H9 (cell line): ENCODE measurements at regions not wholly inside any gene's neighbourhood (a gene's known extent, or its start where the extent isn't known, plus 50 kb on each side); places are given as distances from the start of the nearest gene placed in this dataset.

ENCODE experiments used
- DNase-seq: peaks from one replicate; pipeline ENCODE4 v3.0.0-alpha.2; 2017
- H2AFZ ChIP-seq: one replicate; pipeline ENCODE4 v1.6.1; 2013; ENCODE audit warnings: mild to moderate bottlenecking, low read length, control low read depth, moderate library complexity
- H2AK5ac ChIP-seq: 2 replicates; pipeline ENCODE4 v1.6.1; 2013; ENCODE audit warnings: low read length, control low read depth, mixed read lengths; ENCODE audit not compliant: insufficient read length
- H2BK120ac ChIP-seq: one replicate; pipeline ENCODE4 v1.6.1; 2013; ENCODE audit warnings: low read depth, mild to moderate bottlenecking, low read length, control low read depth, inconsistent platforms; ENCODE audit not compliant: poor library complexity, severe bottlenecking
- H2BK12ac ChIP-seq: 2 replicates; pipeline ENCODE4 v1.6.1; 2013; ENCODE audit warnings: low read length, control low read depth, mixed read lengths, low read depth; ENCODE audit not compliant: insufficient read length
- H2BK15ac ChIP-seq: 2 replicates; pipeline ENCODE4 v1.6.1; 2013; ENCODE audit warnings: low read depth, low read length, control low read depth
- H2BK20ac ChIP-seq: one replicate; pipeline ENCODE4 v1.6.1; 2013; ENCODE audit warnings: low read depth, mild to moderate bottlenecking, low read length, control low read depth, inconsistent platforms; ENCODE audit not compliant: poor library complexity, severe bottlenecking
- H2BK5ac ChIP-seq: 2 replicates; pipeline ENCODE4 v1.6.1; 2013; ENCODE audit warnings: low read length, control low read depth, mixed read lengths; ENCODE audit not compliant: insufficient read length
- H3K14ac ChIP-seq: 2 replicates; pipeline ENCODE4 v1.6.1; 2013; ENCODE audit warnings: low read length, control low read depth; ENCODE audit not compliant: insufficient read depth
- H3K18ac ChIP-seq: 2 replicates; pipeline ENCODE4 v1.6.1; 2013; ENCODE audit warnings: low read depth, mild to moderate bottlenecking, mixed read lengths, low read length, control low read depth; ENCODE audit not compliant: insufficient read length
- H3K23ac ChIP-seq: 2 replicates; pipeline ENCODE4 v1.6.1; 2013; ENCODE audit warnings: low read length, control low read depth, mixed read lengths, low read depth; ENCODE audit not compliant: insufficient read length
- H3K23me2 ChIP-seq: 2 replicates; pipeline ENCODE4 v1.6.1; 2013; ENCODE audit warnings: low read depth, mild to moderate bottlenecking, mixed read lengths, low read length, control low read depth; ENCODE audit not compliant: insufficient read length, poor library complexity, severe bottlenecking
- H3K27ac ChIP-seq: 2 replicates; pipeline ENCODE4 v1.5.1; 2013; ENCODE audit warnings: low read length, control low read depth, mixed read lengths, low read depth; ENCODE audit not compliant: insufficient read length
- H3K27me3 ChIP-seq: 2 replicates; pipeline ENCODE4 v1.6.1; 2013; ENCODE audit warnings: low read length, control low read depth, inconsistent platforms; ENCODE audit not compliant: insufficient read depth
- H3K4ac ChIP-seq: 2 replicates; pipeline ENCODE4 v1.6.1; 2013; ENCODE audit warnings: low read depth, mild to moderate bottlenecking, control low read depth, inconsistent platforms, low read length, moderate library complexity
- H3K4me1 ChIP-seq: 2 replicates; pipeline ENCODE4 v1.6.1; 2013; ENCODE audit warnings: low read length, control low read depth, inconsistent platforms; ENCODE audit not compliant: insufficient read depth
- H3K4me2 ChIP-seq: 2 replicates; pipeline ENCODE4 v1.6.1; 2013; ENCODE audit warnings: low read length, control low read depth, mixed read lengths; ENCODE audit not compliant: insufficient read length, insufficient read depth
- H3K56ac ChIP-seq: 2 replicates; pipeline ENCODE4 v1.6.1; 2013; ENCODE audit warnings: low read depth, mild to moderate bottlenecking, mixed read lengths, low read length, control low read depth; ENCODE audit not compliant: insufficient read length
- H3K79me1 ChIP-seq: 2 replicates; pipeline ENCODE4 v1.6.1; 2013; ENCODE audit warnings: low read depth, mild to moderate bottlenecking, moderate library complexity, low read length, control low read depth, inconsistent platforms; ENCODE audit not compliant: insufficient read depth, poor library complexity, severe bottlenecking
- H3K79me2 ChIP-seq: 2 replicates; pipeline ENCODE4 v1.6.1; 2013; ENCODE audit warnings: low read length, control low read depth, inconsistent platforms; ENCODE audit not compliant: insufficient read depth
- H3K9ac ChIP-seq: 2 replicates; pipeline ENCODE4 v1.6.1; 2013; ENCODE audit warnings: low read length, control low read depth, mixed read lengths; ENCODE audit not compliant: insufficient read length; ENCODE audit errors: extremely low read depth
- H3K9me3 ChIP-seq: one replicate; pipeline ENCODE4 v1.6.1; 2013; ENCODE audit warnings: low read depth, low read length, inconsistent platforms; ENCODE audit not compliant: control insufficient read depth
- H3T11ph ChIP-seq: one replicate; pipeline ENCODE4 v1.6.1; 2013; ENCODE audit warnings: mild to moderate bottlenecking, low read length, control low read depth, inconsistent platforms
- H4K20me1 ChIP-seq: one replicate; pipeline ENCODE4 v1.6.1; 2013; ENCODE audit not compliant: control insufficient read depth, insufficient read length, insufficient read depth
- H4K5ac ChIP-seq: 2 replicates; pipeline ENCODE4 v1.6.1; 2013; ENCODE audit warnings: low read depth, mild to moderate bottlenecking, mixed read lengths, low read length, control low read depth; ENCODE audit not compliant: insufficient read length
- H4K8ac ChIP-seq: replicated peaks from 2 replicates; pipeline ENCODE4 v1.6.1; 2013; ENCODE audit warnings: low read length, control low read depth, mixed read lengths, low read depth; ENCODE audit not compliant: insufficient read length
- H4K91ac ChIP-seq: 2 replicates; pipeline ENCODE4 v1.6.1; 2013; ENCODE audit warnings: low read depth, mild to moderate bottlenecking, moderate library complexity, mixed read lengths, low read length, control low read depth; ENCODE audit not compliant: insufficient read length
- H3K27ac Mint-ChIP-seq, 3 experiments: 2 replicates in 2 of 3; 3 replicates in 1 of 3; pipeline ENCODE4 v1.8.0; 2020 to 2021; ENCODE audit warnings: mixed read lengths in 3 of 3, mild to moderate bottlenecking in 1 of 3, moderate library complexity in 1 of 3
- H3K27me3 Mint-ChIP-seq: 2 replicates; pipeline ENCODE4 v1.8.0; 2021; ENCODE audit warnings: low read depth, mild to moderate bottlenecking, moderate library complexity, mixed read lengths
- H3K36me3 Mint-ChIP-seq, 3 experiments: 2 replicates in 2 of 3; 3 replicates in 1 of 3; pipeline ENCODE4 v1.8.0; 2020 to 2021; ENCODE audit warnings: low read depth in 3 of 3, mixed read lengths in 3 of 3; ENCODE audit not compliant: insufficient read depth in 1 of 3
- H3K4me1 Mint-ChIP-seq, 2 experiments: 2 replicates each; pipeline ENCODE4 v1.8.0; 2020; ENCODE audit warnings: mixed read lengths in 2 of 2
- H3K4me3 Mint-ChIP-seq, 2 experiments: 2 replicates in 1 of 2; 3 replicates in 1 of 2; pipeline ENCODE4 v1.8.0; 2020 to 2021; ENCODE audit warnings: mild to moderate bottlenecking in 2 of 2, mixed read lengths in 2 of 2, moderate library complexity in 1 of 2
- H3K9me3 Mint-ChIP-seq, 2 experiments: 2 replicates in 1 of 2; 3 replicates in 1 of 2; pipeline ENCODE4 v1.8.0; 2020; ENCODE audit warnings: mild to moderate bottlenecking in 2 of 2, mixed read lengths in 2 of 2, moderate library complexity in 1 of 2
- WGBS: extraction: QIAGEN DNeasy Blood & Tissue Kit; methylation state at CpG from one replicate; pipeline ENCODE4 v1.1.7; 2013; ENCODE audit warnings: missing lambda C conversion rate, low lambda C conversion rate, mixed read lengths; ENCODE audit not compliant: insufficient read length; ENCODE audit errors: extremely low coverage; 5-methylcytosine and 5-hydroxymethylcytosine counted together
- TF ChIP-seq, protein P1 (sequence below): fragments of 200-600 bp; sonication (generic); conservative IDR thresholded peaks from 3 replicates; pipeline ENCODE4 v1.8.0; 2021; ENCODE audit warnings: antibody characterized with exemption, mild to moderate bottlenecking

DNA sequence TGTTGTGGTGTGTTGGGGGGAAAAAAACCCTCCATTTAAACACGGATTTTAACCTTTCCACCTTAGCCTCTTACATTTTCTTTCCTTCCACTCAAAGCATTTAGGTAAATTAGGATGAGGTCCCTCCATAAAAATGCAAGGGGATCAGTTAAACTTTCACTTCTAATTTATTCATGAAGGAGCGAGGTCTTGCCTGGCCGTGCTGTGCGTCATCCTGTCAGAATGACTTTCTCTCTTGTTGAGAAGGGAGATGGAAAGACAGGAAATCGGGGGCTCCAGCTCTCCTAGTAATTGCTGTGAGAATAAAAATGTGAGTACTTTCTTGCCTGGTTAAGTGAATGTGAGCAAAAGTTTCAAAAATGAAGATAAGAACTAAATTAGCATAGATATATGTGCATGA lies 962.3 kb upstream of the NR2F2 start:
- no peak overlapping the region for H3K23ac ChIP-seq
- Mint-ChIP-seq H3K4me1 (no peaks in the 10 kb centered on the region), H3K27ac (no peak overlapping the region), H3K27me3 (no peaks in the 10 kb centered on the region), H3K36me3 (no peaks in the 10 kb centered on the region), H3K9me3 (no peaks in the 10 kb centered on the region), H3K4me3 (no peak overlapping the region)
- H4K5ac ChIP-seq, result no peak overlapping the region
- no peak overlapping the region for H2BK12ac ChIP-seq
- H3K56ac ChIP-seq, result no peak overlapping the region
- H2AK5ac ChIP-seq, result no peak overlapping the region
- no peaks in the 10 kb centered on the region; the same call in 1 of the 2 replicates for H3K27me3 ChIP-seq
- no peak overlapping the region for H2BK120ac ChIP-seq
- H3K9me3 ChIP-seq, result no peaks in the 10 kb centered on the region
- H2BK20ac ChIP-seq, result no peak overlapping the region
- WGBS, result no CpG with 5 or more reads among the region's 5 CpGs
- TF ChIP-seq, protein P1, sequence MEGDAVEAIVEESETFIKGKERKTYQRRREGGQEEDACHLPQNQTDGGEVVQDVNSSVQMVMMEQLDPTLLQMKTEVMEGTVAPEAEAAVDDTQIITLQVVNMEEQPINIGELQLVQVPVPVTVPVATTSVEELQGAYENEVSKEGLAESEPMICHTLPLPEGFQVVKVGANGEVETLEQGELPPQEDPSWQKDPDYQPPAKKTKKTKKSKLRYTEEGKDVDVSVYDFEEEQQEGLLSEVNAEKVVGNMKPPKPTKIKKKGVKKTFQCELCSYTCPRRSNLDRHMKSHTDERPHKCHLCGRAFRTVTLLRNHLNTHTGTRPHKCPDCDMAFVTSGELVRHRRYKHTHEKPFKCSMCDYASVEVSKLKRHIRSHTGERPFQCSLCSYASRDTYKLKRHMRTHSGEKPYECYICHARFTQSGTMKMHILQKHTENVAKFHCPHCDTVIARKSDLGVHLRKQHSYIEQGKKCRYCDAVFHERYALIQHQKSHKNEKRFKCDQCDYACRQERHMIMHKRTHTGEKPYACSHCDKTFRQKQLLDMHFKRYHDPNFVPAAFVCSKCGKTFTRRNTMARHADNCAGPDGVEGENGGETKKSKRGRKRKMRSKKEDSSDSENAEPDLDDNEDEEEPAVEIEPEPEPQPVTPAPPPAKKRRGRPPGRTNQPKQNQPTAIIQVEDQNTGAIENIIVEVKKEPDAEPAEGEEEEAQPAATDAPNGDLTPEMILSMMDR, result no peak
- no peak for DNase-seq
- no peaks in the 10 kb centered on the region for H4K20me1 ChIP-seq
- H4K91ac ChIP-seq, result no peak overlapping the region
- H3K27ac ChIP-seq, result no peak overlapping the region
- no peak overlapping the region for H2BK5ac ChIP-seq
- H3K4me1 ChIP-seq, result no peaks in the 10 kb centered on the region; the same call in 1 of the 2 replicates
- H2AFZ ChIP-seq, result no peak overlapping the region
- no peak overlapping the region for H3K18ac ChIP-seq
- no peak overlapping the region for H2BK15ac ChIP-seq
- no peak overlapping the region for H3K9ac ChIP-seq
- no peak overlapping the region for H3K14ac ChIP-seq
- H3K79me1 ChIP-seq, result no peaks in the 10 kb centered on the region
- no peak overlapping the region for H3T11ph ChIP-seq
- H4K8ac ChIP-seq, result no peak overlapping the region
- H3K4me2 ChIP-seq, result no peak overlapping the region
- no peaks in the 10 kb centered on the region for H3K23me2 ChIP-seq
- H3K79me2 ChIP-seq, result no peaks in the 10 kb centered on the region
- no peak overlapping the region for H3K4ac ChIP-seq
